ENCODE measurements at regions not wholly inside any gene's neighbourhood (a gene's known extent, or its start where the extent isn't known, plus 50 kb on each side); places are given as distances from the start of the nearest gene placed in this dataset.

GRCh38 chr12:74120644-74121043 lies 417.0 kb upstream of the ATXN7L3B start:
- TF ChIP-seq CTCF (IDR thresholded peaks at IDR 0.05; ENCODE audit: low read depth, low read length, poor library complexity, severe bottlenecking), result no peak
- no peak for TF ChIP-seq EZH2phosphoT487 (IDR thresholded peaks at IDR 0.05; ENCODE audit: borderline replicate concordance, low read length)

Data from DOHH2 (cell line).